Activated CD4-positive, alpha-beta memory T cell treated with anti-CD3 and anti-CD28 coated beads, Interleukin-2, amount 10 ng/mL, durations not matched to agents 7 days and 5 days (primary cell): ENCODE measurements at regions not wholly inside any gene's neighbourhood (a gene's known extent, or its start where the extent isn't known, plus 50 kb on each side); places are given as distances from the start of the nearest gene placed in this dataset.
"Not testable (repeated sequence)": the region's sequence is repeated elsewhere in the genome, so short reads cannot be mapped to it uniquely, and the experiment has no call there.

Experiments
- CTCF ChIA-PET: fragments of 350-600 bp; sonication (Branson Sonifier 250); formaldehyde crosslinking; loops from one replicate; lab custom pipeline; 2021; ENCODE audit warnings: antibody characterized with exemption, inconsistent platforms; lab: Charles Lee
- POLR2A ChIA-PET: fragments of 350-600 bp; sonication (Branson Sonifier 250); formaldehyde crosslinking; loops from one replicate; lab custom pipeline; 2021; ENCODE audit warnings: antibody characterized with exemption; lab: Charles Lee
- DNase-seq: peaks from one replicate; pipeline ENCODE4 v3.0.0-alpha.2; 2020
- H3K27ac Mint-ChIP-seq: one replicate; pipeline ENCODE4 v1.8.0; 2021; ENCODE audit warnings: mild to moderate bottlenecking, mixed read lengths
- H3K27me3 Mint-ChIP-seq: one replicate; pipeline ENCODE4 v1.8.0; 2021; ENCODE audit warnings: mixed read lengths
- H3K36me3 Mint-ChIP-seq: one replicate; pipeline ENCODE4 v1.8.0; 2021; ENCODE audit warnings: low read depth, mixed read lengths
- H3K4me1 Mint-ChIP-seq: one replicate; pipeline ENCODE4 v1.8.0; 2021; ENCODE audit warnings: mixed read lengths
- H3K4me3 Mint-ChIP-seq: one replicate; pipeline ENCODE4 v1.8.0; 2021; ENCODE audit warnings: mild to moderate bottlenecking, mixed read lengths
- H3K9me3 Mint-ChIP-seq: one replicate; pipeline ENCODE4 v1.8.0; 2021; ENCODE audit warnings: mixed read lengths

GRCh38 chrX:127057891-127058619 lies 238.5 kb downstream of the PRR32 start:
- no peak overlapping the region for H3K4me3 Mint-ChIP-seq
- H3K36me3 Mint-ChIP-seq, result no peaks in the 10 kb centered on the region
- ChIA-PET CTCF (no interaction called here), POLR2A (no interaction called here)
- H3K27ac Mint-ChIP-seq, result no peak overlapping the region
- H3K9me3 Mint-ChIP-seq, result no peaks in the 10 kb centered on the region
- DNase-seq, result no peak
- no peaks in the 10 kb centered on the region for H3K27me3 Mint-ChIP-seq
- H3K4me1 Mint-ChIP-seq, result no peaks in the 10 kb centered on the region

- Mint-ChIP-seq H3K36me3 (no peaks in the 10 kb centered on the region), H3K9me3 (no peaks in the 10 kb centered on the region), H3K4me1 (no peaks in the 10 kb centered on the region), H3K4me3 (no peak overlapping the region), H3K27me3 (no peaks in the 10 kb centered on the region), H3K27ac (no peak overlapping the region)
- CTCF ChIA-PET, result no interaction called here
- no peak for DNase-seq
- POLR2A ChIA-PET, result no interaction called here
These were observed 266.4 kb downstream of the PRR32 start for GRCh38 chrX:127085939-127086338.

GRCh38 chrX:127112726-127113125 lies 293.2 kb downstream of the PRR32 start:
- Mint-ChIP-seq H3K4me3 (no peak overlapping the region), H3K36me3 (no peaks in the 10 kb centered on the region), H3K9me3 (peaks cover 16% of the 10 kb centered on the region), H3K27me3 (no peaks in the 10 kb centered on the region), H3K4me1 (no peaks in the 10 kb centered on the region), H3K27ac (no peak overlapping the region)
- ChIA-PET CTCF (no interaction called here), POLR2A (no interaction called here)
- no peak for DNase-seq

- no peak for DNase-seq
- H3K27ac Mint-ChIP-seq, result no peak overlapping the region
- no peaks in the 10 kb centered on the region for H3K36me3 Mint-ChIP-seq
- H3K4me1 Mint-ChIP-seq, result no peaks in the 10 kb centered on the region
- no peaks in the 10 kb centered on the region for H3K9me3 Mint-ChIP-seq
- H3K27me3 Mint-ChIP-seq, result no peaks in the 10 kb centered on the region
- CTCF ChIA-PET, result no interaction called here
- POLR2A ChIA-PET, result no interaction called here
- H3K4me3 Mint-ChIP-seq, result no peak overlapping the region
These were observed 305.3 kb downstream of the PRR32 start for GRCh38 chrX:127124871-127125270.

GRCh38 chrX:127128282-127128681 lies 308.8 kb downstream of the PRR32 start:
- Mint-ChIP-seq H3K27ac (no peak overlapping the region), H3K4me1 (no peaks in the 10 kb centered on the region), H3K36me3 (no peaks in the 10 kb centered on the region), H3K9me3 (no peaks in the 10 kb centered on the region), H3K4me3 (no peak overlapping the region), H3K27me3 (no peaks in the 10 kb centered on the region)
- ChIA-PET POLR2A (no interaction called here), CTCF (no interaction called here)
- DNase-seq, result no peak

- POLR2A ChIA-PET, result no interaction called here
- CTCF ChIA-PET, result no interaction called here
- Mint-ChIP-seq H3K36me3 (no peaks in the 10 kb centered on the region), H3K4me3 (no peak overlapping the region), H3K9me3 (no peaks in the 10 kb centered on the region), H3K4me1 (no peaks in the 10 kb centered on the region), H3K27me3 (no peaks in the 10 kb centered on the region), H3K27ac (no peak overlapping the region)
- no peak for DNase-seq
These were observed 310.0 kb downstream of the PRR32 start for GRCh38 chrX:127129510-127129909.

- no peaks in the 10 kb centered on the region for H3K4me1 Mint-ChIP-seq
- no peaks in the 10 kb centered on the region for H3K9me3 Mint-ChIP-seq
- CTCF ChIA-PET, result no interaction called here
- no peak overlapping the region for H3K4me3 Mint-ChIP-seq
- no peaks in the 10 kb centered on the region for H3K36me3 Mint-ChIP-seq
- H3K27ac Mint-ChIP-seq, result no peak overlapping the region
- POLR2A ChIA-PET, result no interaction called here
- no peak for DNase-seq
- H3K27me3 Mint-ChIP-seq, result no peaks in the 10 kb centered on the region
These were observed 318.7 kb downstream of the PRR32 start for GRCh38 chrX:127138218-127138617.

- ChIA-PET CTCF (no interaction called here), POLR2A (no interaction called here)
- Mint-ChIP-seq H3K9me3 (no peaks in the 10 kb centered on the region), H3K27me3 (no peaks in the 10 kb centered on the region), H3K36me3 (no peaks in the 10 kb centered on the region), H3K4me3 (no peak overlapping the region), H3K27ac (no peak overlapping the region), H3K4me1 (no peaks in the 10 kb centered on the region)
- DNase-seq, result no peak
These were observed 358.4 kb downstream of the PRR32 start for GRCh38 chrX:127177966-127178365.

- Mint-ChIP-seq H3K27ac (no peak overlapping the region), H3K9me3 (no peaks in the 10 kb centered on the region), H3K36me3 (no peaks in the 10 kb centered on the region), H3K27me3 (no peaks in the 10 kb centered on the region), H3K4me3 (no peak overlapping the region), H3K4me1 (no peaks in the 10 kb centered on the region)
- CTCF ChIA-PET, result no interaction called here
- POLR2A ChIA-PET, result no interaction called here
- no peak for DNase-seq
These were observed 367.6 kb downstream of the PRR32 start for GRCh38 chrX:127187095-127187494.

GRCh38 chrX:127190381-127190780 lies 370.9 kb downstream of the PRR32 start:
- no peak for DNase-seq
- POLR2A ChIA-PET, result no interaction called here
- no peaks in the 10 kb centered on the region for H3K36me3 Mint-ChIP-seq
- no peaks in the 10 kb centered on the region for H3K9me3 Mint-ChIP-seq
- H3K4me3 Mint-ChIP-seq, result no peak overlapping the region
- no peaks in the 10 kb centered on the region for H3K27me3 Mint-ChIP-seq
- H3K4me1 Mint-ChIP-seq, result no peaks in the 10 kb centered on the region
- CTCF ChIA-PET, result no interaction called here
- H3K27ac Mint-ChIP-seq, result no peak overlapping the region

- H3K27me3 Mint-ChIP-seq, result no peaks in the 10 kb centered on the region
- POLR2A ChIA-PET, result no interaction called here
- no peaks in the 10 kb centered on the region for H3K4me1 Mint-ChIP-seq
- CTCF ChIA-PET, result no interaction called here
- no peaks in the 10 kb centered on the region for H3K9me3 Mint-ChIP-seq
- H3K4me3 Mint-ChIP-seq, result no peak overlapping the region
- H3K36me3 Mint-ChIP-seq, result no peaks in the 10 kb centered on the region
- no peak for DNase-seq
- H3K27ac Mint-ChIP-seq, result no peak overlapping the region
These were observed 387.8 kb downstream of the PRR32 start for GRCh38 chrX:127207326-127207725.

- H3K27ac Mint-ChIP-seq, CTCF ChIA-PET, H3K4me3 Mint-ChIP-seq, POLR2A ChIA-PET, DNase-seq, H3K36me3 Mint-ChIP-seq, H3K4me1 Mint-ChIP-seq, H3K27me3 Mint-ChIP-seq, H3K9me3 Mint-ChIP-seq: not testable (repeated sequence)
These were observed 402.3 kb downstream of the PRR32 start for GRCh38 chrX:127221821-127222220.

- CTCF ChIA-PET, result no interaction called here
- Mint-ChIP-seq H3K27me3 (no peaks in the 10 kb centered on the region), H3K9me3 (no peaks in the 10 kb centered on the region), H3K4me1 (no peaks in the 10 kb centered on the region), H3K4me3 (no peak overlapping the region), H3K27ac (no peak overlapping the region), H3K36me3 (no peaks in the 10 kb centered on the region)
- POLR2A ChIA-PET, result no interaction called here
- DNase-seq, result no peak
These were observed 424.1 kb downstream of the PRR32 start for GRCh38 chrX:127243654-127244053.

GRCh38 chrX:127259742-127260141 lies 440.2 kb downstream of the PRR32 start:
- ChIA-PET CTCF (no interaction called here), POLR2A (no interaction called here)
- H3K9me3 Mint-ChIP-seq, result peaks cover 3% of the 10 kb centered on the region
- DNase-seq, result no peak
- no peaks in the 10 kb centered on the region for H3K36me3 Mint-ChIP-seq
- no peak overlapping the region for H3K27ac Mint-ChIP-seq
- H3K27me3 Mint-ChIP-seq, result no peaks in the 10 kb centered on the region
- H3K4me1 Mint-ChIP-seq, result no peaks in the 10 kb centered on the region
- no peak overlapping the region for H3K4me3 Mint-ChIP-seq
